ENCODE measurements at regions not wholly inside any gene's neighbourhood (a gene's known extent, or its start where the extent isn't known, plus 50 kb on each side); places are given as distances from the start of the nearest gene placed in this dataset.
"Not testable (repeated sequence)": the region's sequence is repeated elsewhere in the genome, so short reads cannot be mapped to it uniquely, and the experiment has no call there.

DNA sequence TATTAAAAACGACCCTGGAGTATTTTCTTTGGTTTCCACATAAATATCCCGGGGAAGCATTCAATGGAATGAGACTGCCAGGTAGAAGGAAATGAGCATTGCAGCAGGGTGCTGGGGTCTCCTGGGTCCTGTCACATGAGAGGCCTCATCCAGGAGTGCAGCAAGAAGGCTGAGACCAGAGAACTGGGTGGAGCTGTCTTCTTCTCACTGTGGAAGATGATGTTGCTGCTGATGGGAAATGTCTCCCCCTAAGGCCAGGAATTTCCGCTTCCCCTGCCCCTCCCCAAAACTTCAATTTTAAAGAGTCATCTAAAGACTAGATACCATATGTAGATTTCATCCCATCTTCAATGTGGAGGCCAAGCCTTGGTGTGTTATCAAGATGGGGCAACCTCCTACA is 95.2 kb upstream of the SIX2 start:
- H3K4me3 ChIP-seq (ENCODE audit: control insufficient read depth in 1 of 7, extremely low read depth in 1 of 7, insufficient read depth in 4 of 7, low read depth in 2 of 7, low read length in 6 of 7), result no peak overlapping the region
- no peak overlapping the region for H3K27ac ChIP-seq (ENCODE audit: insufficient read depth in 1 of 2, low read depth in 1 of 2, low read length in 2 of 2, poor library complexity in 1 of 2, severe bottlenecking in 2 of 2)
- no peaks in the 10 kb centered on the region for H3K27me3 ChIP-seq (replicated peaks in 2 of 5; ENCODE audit: control insufficient read depth in 4 of 5, insufficient read depth in 5 of 5, low read length in 4 of 5)
- ChIA-PET POLR2A (no interaction called here), CTCF (interaction anchor here (1.6 kb wide), 1 partner anchor 10 kb away, joined by 3 read pairs; no protein-coding TSS in a partner anchor)
- no peaks in the 10 kb centered on the region for H3K36me3 ChIP-seq (ENCODE audit: control insufficient read depth in 4 of 4, insufficient read depth in 4 of 4, low read length in 3 of 4)
- DNase-seq, result no peak
- 96% methylated on average over 3 of the region's 3 CpGs for WGBS (ENCODE audit: insufficient coverage)
- peaks cover 0 to 12% (median 0%) of the 10 kb centered on the region in 5 experiments for H3K9me3 ChIP-seq (ENCODE audit: control extremely low read depth in 1 of 5, control insufficient read depth in 4 of 5, insufficient read depth in 2 of 5, low read depth in 1 of 5, low read length in 4 of 5)
- peaks cover 0 to 5% (median 0%) of the 10 kb centered on the region in 4 experiments for H3K4me1 ChIP-seq (ENCODE audit: control extremely low read depth in 1 of 4, control insufficient read depth in 4 of 4, insufficient read depth in 4 of 4, low read length in 3 of 4)

GRCh38 chr2:45103351-45104345 is 94.4 kb upstream of the SIX2 start:
- 86% methylated on average over 2 of the region's 8 CpGs for WGBS (ENCODE audit: insufficient coverage)
- DNase-seq, result no peak
- Histone ChIP-seq H3K4me1 (ENCODE audit: control extremely low read depth in 1 of 4, control insufficient read depth in 4 of 4, insufficient read depth in 4 of 4, low read length in 3 of 4) (peaks cover 0 to 5% (median 0%) of the 10 kb centered on the region in 4 experiments), H3K27ac (ENCODE audit: insufficient read depth in 1 of 2, low read depth in 1 of 2, low read length in 2 of 2, poor library complexity in 1 of 2, severe bottlenecking in 2 of 2) (no peak overlapping the region), H3K27me3 (replicated peaks in 2 of 5; ENCODE audit: control insufficient read depth in 4 of 5, insufficient read depth in 5 of 5, low read length in 4 of 5) (no peaks in the 10 kb centered on the region), H3K4me3 (ENCODE audit: control insufficient read depth in 1 of 7, extremely low read depth in 1 of 7, insufficient read depth in 4 of 7, low read depth in 2 of 7, low read length in 6 of 7) (no peak overlapping the region), H3K36me3 (ENCODE audit: control insufficient read depth in 4 of 4, insufficient read depth in 4 of 4, low read length in 3 of 4) (no peaks in the 10 kb centered on the region), H3K9me3 (ENCODE audit: control extremely low read depth in 1 of 5, control insufficient read depth in 4 of 5, insufficient read depth in 2 of 5, low read depth in 1 of 5, low read length in 4 of 5) (peaks cover 0 to 12% (median 0%) of the 10 kb centered on the region in 5 experiments)
- CTCF ChIA-PET, result interaction anchor here (1.6 kb wide), 1 partner anchor 9 kb away, joined by 3 read pairs; no protein-coding TSS in a partner anchor
- POLR2A ChIA-PET, result no interaction called here

DNA sequence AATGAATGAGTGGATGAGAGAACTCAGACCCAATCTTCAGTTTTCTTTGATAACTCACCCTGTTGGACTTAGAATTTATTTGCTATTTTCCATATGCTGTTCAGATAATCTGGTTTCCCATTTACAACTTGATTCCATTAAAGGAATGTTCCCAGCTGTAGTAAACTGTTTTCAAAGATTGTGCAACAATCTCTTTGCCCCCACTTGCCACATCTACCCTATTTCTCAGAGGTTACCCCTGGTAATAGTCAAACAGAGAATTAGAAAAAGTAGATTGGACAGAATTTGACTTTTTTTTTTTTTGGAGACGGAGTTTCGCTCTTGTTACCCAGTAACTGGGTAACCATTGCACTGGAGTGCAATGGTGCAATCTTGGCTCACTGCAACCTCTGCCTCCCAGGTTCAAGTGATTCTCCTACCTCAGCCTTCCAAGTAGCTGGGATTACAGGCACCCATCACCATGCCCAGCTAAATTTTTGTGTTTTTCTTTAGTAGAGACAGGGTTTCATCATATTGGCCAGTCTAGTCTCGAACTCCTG is 93.4 kb upstream of the SIX2 start:
- H3K9me3 ChIP-seq (ENCODE audit: control extremely low read depth in 1 of 5, control insufficient read depth in 4 of 5, insufficient read depth in 2 of 5, low read depth in 1 of 5, low read length in 4 of 5), result peaks cover 0 to 9% (median 0%) of the 10 kb centered on the region in 5 experiments
- no peak overlapping the region for H3K27ac ChIP-seq (ENCODE audit: insufficient read depth in 1 of 2, low read depth in 1 of 2, low read length in 2 of 2, poor library complexity in 1 of 2, severe bottlenecking in 2 of 2)
- no CpG with 5 or more reads among the region's 3 CpGs for WGBS (ENCODE audit: insufficient coverage)
- ChIA-PET CTCF (no interaction called here), POLR2A (no interaction called here)
- H3K27me3 ChIP-seq (replicated peaks in 2 of 5; ENCODE audit: control insufficient read depth in 4 of 5, insufficient read depth in 5 of 5, low read length in 4 of 5), result no peaks in the 10 kb centered on the region
- no peaks in the 10 kb centered on the region for H3K36me3 ChIP-seq (ENCODE audit: control insufficient read depth in 4 of 4, insufficient read depth in 4 of 4, low read length in 3 of 4)
- no peak overlapping the region for H3K4me3 ChIP-seq (ENCODE audit: control insufficient read depth in 1 of 7, extremely low read depth in 1 of 7, insufficient read depth in 4 of 7, low read depth in 2 of 7, low read length in 6 of 7)
- DNase-seq, result no peak
- H3K4me1 ChIP-seq (ENCODE audit: control extremely low read depth in 1 of 4, control insufficient read depth in 4 of 4, insufficient read depth in 4 of 4, low read length in 3 of 4), result peaks cover 0 to 5% (median 0%) of the 10 kb centered on the region in 4 experiments

- CTCF ChIA-PET, result no interaction called here
- no peak for DNase-seq
- POLR2A ChIA-PET, result no interaction called here
- Histone ChIP-seq H3K4me3 (ENCODE audit: control insufficient read depth in 1 of 7, extremely low read depth in 1 of 7, insufficient read depth in 4 of 7, low read depth in 2 of 7, low read length in 6 of 7) (no peak overlapping the region), H3K27ac (ENCODE audit: insufficient read depth in 1 of 2, low read depth in 1 of 2, low read length in 2 of 2, poor library complexity in 1 of 2, severe bottlenecking in 2 of 2) (no peak overlapping the region), H3K36me3 (ENCODE audit: control insufficient read depth in 4 of 4, insufficient read depth in 4 of 4, low read length in 3 of 4) (no peaks in the 10 kb centered on the region), H3K9me3 (ENCODE audit: control extremely low read depth in 1 of 5, control insufficient read depth in 4 of 5, insufficient read depth in 2 of 5, low read depth in 1 of 5, low read length in 4 of 5) (peaks cover 0 to 5% (median under 1%) of the 10 kb centered on the region in 5 experiments), H3K4me1 (ENCODE audit: control extremely low read depth in 1 of 4, control insufficient read depth in 4 of 4, insufficient read depth in 4 of 4, low read length in 3 of 4) (peaks cover 0 to 5% (median 0%) of the 10 kb centered on the region in 4 experiments), H3K27me3 (replicated peaks in 2 of 5; ENCODE audit: control insufficient read depth in 4 of 5, insufficient read depth in 5 of 5, low read length in 4 of 5) (no peaks in the 10 kb centered on the region)
- no CpG with 5 or more reads among the region's 1 CpG for WGBS (ENCODE audit: insufficient coverage)
Observed at GRCh38 chr2:45102141-45102540, 92.9 kb upstream of the SIX2 start.

GRCh38 chr2:45096996-45097395 is 87.7 kb upstream of the SIX2 start:
- no peaks in the 10 kb centered on the region for H3K4me1 ChIP-seq (ENCODE audit: control extremely low read depth in 1 of 4, control insufficient read depth in 4 of 4, insufficient read depth in 4 of 4, low read length in 3 of 4)
- WGBS (ENCODE audit: insufficient coverage), result 100% methylated on average over 4 of the region's 6 CpGs
- H3K27me3 ChIP-seq (replicated peaks in 2 of 5; ENCODE audit: control insufficient read depth in 4 of 5, insufficient read depth in 5 of 5, low read length in 4 of 5), result peaks cover 0 to 2% (median 0%) of the 10 kb centered on the region in 5 experiments
- H3K36me3 ChIP-seq (ENCODE audit: control insufficient read depth in 4 of 4, insufficient read depth in 4 of 4, low read length in 3 of 4), result no peaks in the 10 kb centered on the region
- CTCF ChIA-PET, result no interaction called here
- no peak overlapping the region for H3K4me3 ChIP-seq (ENCODE audit: control insufficient read depth in 1 of 7, extremely low read depth in 1 of 7, insufficient read depth in 4 of 7, low read depth in 2 of 7, low read length in 6 of 7)
- H3K27ac ChIP-seq (ENCODE audit: insufficient read depth in 1 of 2, low read depth in 1 of 2, low read length in 2 of 2, poor library complexity in 1 of 2, severe bottlenecking in 2 of 2), result no peak overlapping the region
- POLR2A ChIA-PET, result no interaction called here
- DNase-seq, result no peak
- H3K9me3 ChIP-seq (ENCODE audit: control extremely low read depth in 1 of 5, control insufficient read depth in 4 of 5, insufficient read depth in 2 of 5, low read depth in 1 of 5, low read length in 4 of 5), result peaks cover 0 to 8% (median 1%) of the 10 kb centered on the region in 5 experiments

DNA sequence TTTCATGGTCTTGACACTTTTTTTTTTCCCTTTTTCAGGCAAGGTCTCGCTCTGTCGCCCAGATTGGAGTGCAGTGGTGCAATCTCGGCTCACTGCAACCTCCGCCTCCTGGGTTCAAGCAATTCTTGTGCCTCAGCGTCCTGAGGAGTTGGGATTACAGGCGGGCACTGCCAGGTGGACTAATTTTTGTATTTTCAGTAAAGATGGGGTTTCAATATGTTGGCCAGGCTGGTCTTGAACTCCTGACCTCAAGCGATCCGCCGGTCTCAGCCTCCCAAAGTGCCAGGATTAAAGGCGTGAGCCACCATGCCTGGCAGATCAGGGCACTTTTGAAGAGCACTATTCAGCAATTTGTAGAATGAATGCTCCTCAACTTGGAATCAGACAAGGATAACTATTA is 86.8 kb upstream of the SIX2 start:
- H3K27ac ChIP-seq (ENCODE audit: insufficient read depth in 1 of 2, low read depth in 1 of 2, low read length in 2 of 2, poor library complexity in 1 of 2, severe bottlenecking in 2 of 2); H3K4me1 ChIP-seq (ENCODE audit: control extremely low read depth in 1 of 4, control insufficient read depth in 4 of 4, insufficient read depth in 4 of 4, low read length in 3 of 4); CTCF ChIA-PET; H3K9me3 ChIP-seq (ENCODE audit: control extremely low read depth in 1 of 5, control insufficient read depth in 4 of 5, insufficient read depth in 2 of 5, low read depth in 1 of 5, low read length in 4 of 5); H3K27me3 ChIP-seq (replicated peaks in 2 of 5; ENCODE audit: control insufficient read depth in 4 of 5, insufficient read depth in 5 of 5, low read length in 4 of 5); POLR2A ChIA-PET; DNase-seq; H3K4me3 ChIP-seq (ENCODE audit: control insufficient read depth in 1 of 7, extremely low read depth in 1 of 7, insufficient read depth in 4 of 7, low read depth in 2 of 7, low read length in 6 of 7); H3K36me3 ChIP-seq (ENCODE audit: control insufficient read depth in 4 of 4, insufficient read depth in 4 of 4, low read length in 3 of 4): not testable (repeated sequence)
- 97% methylated on average over 9 of the region's 10 CpGs for WGBS (ENCODE audit: insufficient coverage)

DNA sequence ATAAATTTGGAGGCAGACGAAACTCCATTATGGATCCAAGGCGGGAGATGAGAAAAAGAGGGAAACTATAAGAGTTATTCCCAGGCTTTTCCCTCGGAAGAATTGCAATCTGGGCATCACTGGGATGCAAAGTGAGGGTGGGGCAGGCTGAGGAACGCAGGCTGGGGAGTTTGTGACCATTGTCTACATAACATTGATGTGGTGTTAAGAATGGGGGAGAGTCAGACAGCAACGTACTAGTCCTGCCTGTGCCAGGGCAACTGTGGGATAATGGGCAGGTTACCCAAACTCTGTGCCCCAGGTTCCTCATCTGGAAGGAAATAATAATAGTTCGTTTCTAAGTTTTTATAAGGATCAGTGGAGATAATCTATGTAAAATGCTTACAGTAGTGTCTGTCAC is 84.4 kb upstream of the SIX2 start:
- WGBS (ENCODE audit: insufficient coverage), result 100% methylated on average over 3 of the region's 6 CpGs
- DNase-seq, result no peak
- Histone ChIP-seq H3K27me3 (replicated peaks in 2 of 5; ENCODE audit: control insufficient read depth in 4 of 5, insufficient read depth in 5 of 5, low read length in 4 of 5) (peaks cover 0 to 2% (median 0%) of the 10 kb centered on the region in 5 experiments), H3K27ac (ENCODE audit: insufficient read depth in 1 of 2, low read depth in 1 of 2, low read length in 2 of 2, poor library complexity in 1 of 2, severe bottlenecking in 2 of 2) (no peak overlapping the region), H3K4me3 (ENCODE audit: control insufficient read depth in 1 of 7, extremely low read depth in 1 of 7, insufficient read depth in 4 of 7, low read depth in 2 of 7, low read length in 6 of 7) (no peak overlapping the region), H3K4me1 (ENCODE audit: control extremely low read depth in 1 of 4, control insufficient read depth in 4 of 4, insufficient read depth in 4 of 4, low read length in 3 of 4) (no peaks in the 10 kb centered on the region), H3K36me3 (ENCODE audit: control insufficient read depth in 4 of 4, insufficient read depth in 4 of 4, low read length in 3 of 4) (no peaks in the 10 kb centered on the region), H3K9me3 (ENCODE audit: control extremely low read depth in 1 of 5, control insufficient read depth in 4 of 5, insufficient read depth in 2 of 5, low read depth in 1 of 5, low read length in 4 of 5) (peaks cover 0 to 6% (median 0%) of the 10 kb centered on the region in 5 experiments)
- ChIA-PET CTCF (no interaction called here), POLR2A (no interaction called here)
